Kidney capillary endothelial cell (primary cell): ENCODE measurements at regions not wholly inside any gene's neighbourhood (a gene's known extent, or its start where the extent isn't known, plus 50 kb on each side); places are given as distances from the start of the nearest gene placed in this dataset.
A peak's percentile ranks its signal among the peaks of the same experiment; 100 is the strongest.

Experiments
- DNase-seq: peaks from one replicate; pipeline ENCODE4 v3.0.0-alpha.2; 2018; ENCODE audit warnings: low spot score

DNA sequence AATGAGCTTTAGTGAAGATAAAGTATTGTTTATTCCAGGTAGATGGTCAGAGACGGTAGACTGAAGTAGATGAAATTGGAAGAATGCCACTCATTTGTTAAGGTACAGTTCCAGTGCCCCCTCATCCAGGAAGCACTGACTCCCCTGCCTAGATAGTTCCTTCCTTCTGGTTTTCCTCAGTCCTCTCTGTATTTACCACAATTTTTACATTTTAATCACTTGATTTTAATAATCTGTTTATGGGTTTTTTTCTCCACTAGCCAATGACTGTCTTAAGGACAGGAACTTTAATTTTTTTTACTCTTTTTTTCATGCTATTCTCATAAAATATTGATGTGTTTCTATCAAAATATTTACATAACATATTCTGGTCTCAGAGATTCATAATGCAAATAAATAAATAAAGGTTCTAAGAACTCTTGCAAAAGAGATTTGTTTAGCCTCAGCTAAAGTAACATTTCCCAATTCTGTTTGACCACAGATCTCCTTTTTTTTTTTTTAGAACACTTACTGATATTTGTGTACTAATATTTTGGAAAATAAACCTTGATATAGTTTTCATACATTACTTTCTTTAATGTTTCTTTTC lies 651.6 kb downstream of the PLPP3 start:
- DNase-seq, result no peak

DNA sequence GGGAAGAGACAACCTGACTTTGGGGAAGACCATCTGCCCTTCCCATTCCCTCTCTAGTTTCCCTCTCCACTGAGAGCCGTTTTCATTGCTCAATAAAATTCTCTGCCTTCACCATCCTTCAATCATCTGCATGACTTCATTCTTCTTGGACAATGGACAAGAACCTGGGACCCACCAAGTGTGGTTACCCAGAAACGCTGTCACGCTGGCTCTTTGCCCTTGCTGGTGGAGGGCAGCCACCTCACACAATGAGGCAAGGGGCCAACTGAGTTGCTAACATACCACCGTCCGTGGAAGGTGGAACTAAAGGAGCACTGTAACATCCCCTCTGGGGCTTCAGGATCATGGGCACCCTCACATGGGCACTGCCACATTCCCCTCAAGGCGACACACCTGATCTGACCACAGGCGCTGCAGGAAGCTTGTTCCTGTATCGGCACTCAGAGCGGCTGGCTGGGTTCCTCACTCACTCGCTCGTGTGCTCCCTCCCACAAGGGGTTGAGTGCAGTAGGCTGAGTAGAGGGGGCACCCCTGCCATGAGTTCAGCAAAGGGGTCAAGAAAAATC lies 652.4 kb downstream of the PLPP3 start:
- no peak for DNase-seq

DNA sequence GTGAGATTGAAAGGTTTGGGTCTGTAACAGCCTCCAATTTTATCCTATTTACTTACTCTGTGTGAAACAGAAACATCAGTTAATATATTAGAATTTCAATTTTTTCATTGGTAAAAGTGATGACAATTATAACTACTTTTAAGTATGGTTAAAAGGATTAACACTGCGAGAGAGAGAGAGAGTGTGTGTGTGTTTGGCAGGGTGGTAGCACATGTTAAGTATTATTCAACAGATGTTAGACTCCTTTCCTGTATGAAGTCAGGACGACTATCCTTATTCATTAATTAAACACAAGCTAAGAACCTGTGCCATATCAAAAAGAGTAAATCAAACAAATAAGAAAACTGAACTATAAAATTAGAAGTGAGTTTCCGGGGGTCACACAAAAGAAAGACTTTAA lies 662.5 kb downstream of the PLPP3 start:
- DNase-seq, result no peak

- no peak for DNase-seq
These were observed 662.9 kb downstream of the PLPP3 start for GRCh38 chr1:55916481-55916880.

GRCh38 chr1:55913565-55913964 lies 665.8 kb downstream of the PLPP3 start:
- no peak for DNase-seq

DNA sequence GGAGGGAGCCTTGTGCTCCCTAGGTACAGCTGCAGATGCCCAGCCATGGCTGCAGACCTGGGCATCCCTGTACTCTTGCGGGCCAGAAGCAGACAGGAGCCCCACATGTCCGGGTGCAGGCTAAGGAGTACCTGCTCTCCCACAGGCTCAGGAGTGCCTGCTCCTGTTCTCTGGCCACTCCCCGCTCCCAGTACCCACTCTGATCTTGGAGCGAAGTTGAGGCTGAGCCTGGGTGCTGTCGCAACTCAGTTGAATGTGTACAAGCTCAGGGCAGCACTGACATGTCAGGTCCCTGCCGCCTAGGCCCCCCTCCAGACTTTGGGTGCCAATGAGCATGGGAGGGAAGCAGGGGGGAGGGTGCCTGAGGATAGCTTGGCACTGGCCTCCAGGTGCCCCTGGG lies 666.9 kb downstream of the PLPP3 start:
- DNase-seq, result no peak

GRCh38 chr1:55904541-55904940 lies 674.8 kb downstream of the PLPP3 start:
- no peak for DNase-seq

DNA sequence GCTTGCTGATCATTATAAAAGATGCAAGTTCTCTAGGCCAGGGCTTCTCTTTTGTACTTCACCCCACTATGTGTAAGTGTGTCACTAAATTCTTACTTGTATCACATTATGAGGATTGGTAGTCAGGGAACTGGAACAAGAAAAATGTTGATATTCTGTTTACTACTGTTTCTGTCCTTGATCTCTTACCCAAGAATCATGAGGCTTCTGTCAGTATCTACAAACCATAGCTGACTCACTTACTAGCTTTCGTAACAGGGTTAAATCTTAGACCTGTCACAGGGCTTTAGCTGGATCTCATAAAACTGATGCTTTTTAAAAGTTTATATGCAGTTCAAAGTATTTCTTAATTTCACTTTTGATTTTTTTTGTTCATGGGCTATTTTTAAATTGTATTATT lies 681.2 kb downstream of the PLPP3 start:
- no peak for DNase-seq

DNA sequence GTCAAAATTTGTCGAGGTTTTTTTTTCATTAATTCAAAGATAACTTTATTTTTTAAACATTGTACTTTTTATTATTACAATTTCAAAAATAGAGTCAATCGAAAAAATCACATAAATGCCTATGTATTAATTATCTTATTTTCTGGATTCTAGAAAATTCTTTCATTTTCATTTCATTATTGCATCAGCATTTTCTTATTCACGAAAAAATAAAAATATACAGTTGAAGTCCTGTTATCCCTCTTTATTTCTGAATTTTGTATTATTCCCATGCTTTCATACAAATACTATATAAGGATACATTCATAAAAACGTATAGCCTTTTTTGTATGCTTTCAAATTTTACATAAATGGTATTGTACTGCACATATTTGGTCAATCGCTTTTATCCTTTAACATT lies 681.0 kb upstream of the USP24 start:
- DNase-seq, result no peak

DNA sequence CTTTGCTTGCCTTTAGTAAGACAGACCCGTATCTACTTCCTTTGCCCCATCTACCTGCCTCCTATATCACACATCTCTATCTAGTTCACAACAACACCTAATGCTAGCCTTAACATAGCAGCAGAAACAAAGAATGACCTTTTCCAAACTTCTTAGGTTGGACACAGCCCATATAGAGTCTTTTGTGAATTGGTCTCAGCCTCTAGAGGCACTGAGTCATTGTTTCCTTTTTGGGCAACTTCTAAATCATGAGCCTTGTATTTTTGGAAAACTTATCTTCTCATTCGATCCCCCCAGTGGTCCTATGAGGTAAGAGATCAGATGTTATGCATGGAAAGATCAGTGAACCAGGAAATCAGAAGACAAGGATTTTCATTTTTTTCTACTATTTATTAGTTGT lies 679.4 kb upstream of the USP24 start:
- peak; percentile 8 for DNase-seq

GRCh38 chr1:55893155-55893554 lies 678.0 kb upstream of the USP24 start:
- DNase-seq, result peak; percentile 27

- no peak for DNase-seq
These were observed 673.6 kb upstream of the USP24 start for GRCh38 chr1:55888685-55889317.

- DNase-seq, result no peak
These were observed 671.9 kb upstream of the USP24 start for GRCh38 chr1:55886856-55887712.

- DNase-seq, result no peak
These were observed 670.5 kb upstream of the USP24 start for GRCh38 chr1:55885619-55886018.

- DNase-seq, result no peak
These were observed 667.8 kb upstream of the USP24 start for GRCh38 chr1:55882931-55883330.

DNA sequence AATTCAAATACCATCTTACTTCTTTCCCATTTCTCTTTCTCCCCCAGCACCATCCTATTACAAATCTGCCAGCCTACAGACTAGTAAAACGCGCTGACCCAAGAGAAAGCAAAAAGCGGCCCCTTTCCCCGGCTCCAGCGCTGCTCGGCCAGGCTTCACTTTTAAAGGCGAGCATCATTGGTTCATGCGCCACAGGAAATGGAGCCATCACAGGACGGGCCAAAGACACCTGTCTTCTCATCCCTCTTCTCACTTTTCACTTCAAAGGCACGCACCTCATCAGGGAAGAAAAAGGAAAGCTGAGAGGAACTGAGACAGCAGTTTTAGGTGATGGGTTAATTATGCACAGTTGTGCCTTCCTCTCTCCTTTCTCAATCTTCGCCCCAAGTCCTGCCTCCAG lies 664.2 kb upstream of the USP24 start:
- DNase-seq, result no peak

- DNase-seq, result no peak
These were observed 662.5 kb upstream of the USP24 start for GRCh38 chr1:55877437-55878232.

DNA sequence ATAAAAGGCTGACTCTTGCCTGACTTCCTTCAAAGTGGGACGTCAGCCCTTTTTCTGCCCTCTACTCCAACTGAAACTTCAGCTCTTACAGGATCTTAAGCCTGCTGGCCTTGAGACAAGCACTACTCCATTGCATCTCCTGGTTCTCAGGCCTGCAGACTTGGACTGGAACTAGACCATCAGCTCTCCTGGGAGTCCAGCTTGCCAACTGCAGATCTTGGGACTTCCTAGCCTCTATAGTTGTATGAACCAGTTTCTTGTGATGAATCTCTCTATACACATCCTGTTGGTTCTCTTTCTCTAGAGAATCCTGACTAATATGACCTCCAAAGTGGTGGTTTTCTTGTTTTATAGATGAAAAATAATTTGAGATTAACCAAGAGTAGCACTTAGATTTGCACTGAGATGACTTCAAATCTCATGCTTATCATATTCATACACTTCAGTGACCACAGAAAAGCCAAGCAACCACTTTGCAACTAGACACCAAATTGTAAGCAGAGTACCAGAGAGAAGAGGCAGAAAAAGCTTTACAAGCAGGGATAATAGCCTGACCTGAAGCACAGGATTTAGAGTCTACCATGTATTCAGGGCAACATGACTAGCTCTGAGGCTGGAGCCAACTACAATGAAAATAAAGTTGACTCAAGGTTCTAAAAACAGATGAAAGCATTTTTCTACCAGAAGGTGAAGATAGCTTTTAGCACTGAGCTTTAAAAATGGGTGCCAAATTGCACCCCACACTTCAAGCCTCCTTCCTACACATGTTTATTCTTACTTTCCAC lies 661.3 kb upstream of the USP24 start:
- DNase-seq, result no peak

GRCh38 chr1:55870106-55870505 lies 654.9 kb upstream of the USP24 start:
- no peak for DNase-seq

DNA sequence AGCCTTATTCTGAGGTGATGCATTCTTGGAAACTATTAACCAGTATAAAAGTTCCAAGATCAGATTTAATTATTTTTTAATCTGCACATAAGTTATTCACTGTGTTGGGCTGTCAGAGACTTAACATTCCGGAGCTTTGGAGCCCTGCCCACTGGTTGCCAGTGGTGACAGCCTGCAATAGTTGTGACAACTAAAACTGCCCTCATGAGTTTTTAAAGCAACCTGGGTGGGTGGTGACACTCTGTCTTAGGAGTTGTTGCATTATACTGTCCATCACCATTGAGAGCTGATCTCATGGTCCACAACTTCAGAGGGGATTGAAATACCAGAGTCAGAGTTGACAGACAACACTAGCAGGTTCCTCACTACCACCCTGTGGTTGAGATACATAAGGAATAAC lies 653.9 kb upstream of the USP24 start:
- DNase-seq, result no peak

DNA sequence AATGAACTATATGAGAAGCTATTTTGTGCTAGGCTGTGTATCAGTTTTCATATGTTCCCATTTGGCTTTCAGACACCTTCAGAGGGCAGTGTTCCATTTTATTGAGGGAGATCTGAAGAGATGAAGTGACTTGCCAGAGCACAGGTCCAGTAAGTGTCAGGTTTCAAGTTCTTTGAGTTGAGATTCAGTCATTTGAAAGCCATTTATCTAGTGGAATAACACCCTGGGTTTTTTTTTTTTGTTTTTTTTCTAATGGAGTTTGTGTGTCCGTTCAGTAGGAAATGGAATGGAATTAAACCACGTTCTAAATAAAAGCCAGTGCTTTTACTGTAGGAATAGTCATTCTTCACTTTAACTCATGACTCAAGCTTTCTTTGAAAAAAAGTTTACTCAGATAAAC lies 652.9 kb upstream of the USP24 start:
- DNase-seq, result no peak
